HG03196 (cell line): ENCODE measurements at regions not wholly inside any gene's neighbourhood (a gene's known extent, or its start where the extent isn't known, plus 50 kb on each side); places are given as distances from the start of the nearest gene placed in this dataset.

Experiments used
- ATAC-seq: cut with Tn5 transposase; IDR thresholded peaks from one replicate; pipeline ENCODE4 v1.9.1; 2021; ENCODE audit not compliant: unreplicated experiment

DNA sequence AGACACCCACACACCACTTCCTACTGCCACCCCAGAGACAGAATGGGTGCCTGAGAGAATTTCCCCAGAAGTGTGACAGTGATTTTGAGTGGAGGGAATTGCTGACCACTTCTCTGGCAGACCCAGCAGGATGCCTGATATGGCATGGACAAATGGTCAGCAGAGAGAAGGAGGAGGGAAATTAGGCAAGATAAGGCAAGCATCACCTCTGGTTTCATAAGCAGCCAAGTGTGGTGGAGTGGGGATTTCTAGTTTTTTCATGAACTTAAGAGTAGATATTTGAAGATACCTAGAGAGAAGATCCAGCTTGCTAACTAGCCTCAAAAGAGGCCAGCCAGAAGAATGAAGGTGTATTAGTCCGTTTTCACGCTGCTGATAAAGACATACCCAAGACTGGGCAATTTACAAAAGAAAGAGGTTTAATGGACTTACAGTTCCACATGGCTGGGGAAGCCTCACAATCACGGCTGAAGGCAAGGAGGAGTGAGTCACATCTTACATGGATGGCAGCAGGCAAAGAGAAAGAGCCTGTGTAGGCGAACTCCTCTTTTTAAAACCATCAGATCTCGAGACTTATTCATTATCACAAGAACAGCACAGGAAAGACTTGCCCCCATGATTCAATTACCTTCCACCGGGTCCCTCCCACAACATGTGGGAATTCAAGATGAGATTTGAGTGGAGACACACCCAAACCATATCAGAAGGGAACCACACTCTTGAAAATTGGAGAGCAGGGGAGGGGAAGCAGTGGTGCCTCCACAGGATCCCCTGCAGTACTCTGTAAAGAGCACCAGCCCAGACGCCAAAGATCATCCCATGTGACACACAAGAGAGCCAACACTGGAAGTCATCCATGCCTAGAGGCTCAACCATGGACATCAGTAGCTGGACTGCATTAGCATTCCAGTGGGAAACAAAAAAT is 64.2 kb downstream of the RBM43 start:
- no peak for ATAC-seq

DNA sequence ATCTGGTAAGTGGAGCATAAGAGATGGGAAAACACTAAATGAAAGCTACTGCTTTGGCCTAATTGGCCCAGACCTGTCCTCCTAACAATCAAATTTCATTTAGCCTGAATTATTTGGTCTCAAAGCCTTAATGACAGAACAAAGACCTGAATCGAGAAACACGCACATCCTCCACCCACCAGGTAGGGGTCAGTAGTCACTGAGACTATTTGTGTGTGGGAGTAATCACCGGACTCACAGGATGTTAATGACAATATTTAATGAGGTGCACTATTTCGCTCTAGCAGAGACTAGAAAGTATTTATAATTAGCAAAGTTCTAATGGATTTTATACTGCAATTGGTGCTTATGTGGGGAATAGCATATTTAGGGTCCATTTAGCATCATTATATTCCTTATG is 68.1 kb downstream of the RBM43 start:
- ATAC-seq: no peak

DNA sequence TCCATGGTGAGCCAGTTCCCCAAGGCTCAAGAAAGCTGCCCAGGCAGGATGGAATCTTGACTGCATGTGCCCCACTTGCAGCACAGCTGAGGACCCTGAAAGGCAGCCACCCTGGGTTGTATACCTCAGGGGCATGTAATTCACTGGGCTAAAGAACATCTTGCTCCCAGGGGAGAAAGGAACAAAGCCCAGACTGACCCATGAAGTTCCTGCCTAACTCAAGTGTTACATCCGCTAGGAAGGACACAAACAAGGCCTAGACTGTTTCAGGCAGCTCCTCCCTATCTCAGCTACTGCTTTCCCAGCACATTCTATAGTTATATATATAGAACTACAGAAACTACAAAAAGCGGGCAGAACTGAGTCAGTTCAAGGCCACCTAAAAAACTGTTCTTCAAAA is 69.0 kb downstream of the RBM43 start:
- ATAC-seq: no peak

DNA sequence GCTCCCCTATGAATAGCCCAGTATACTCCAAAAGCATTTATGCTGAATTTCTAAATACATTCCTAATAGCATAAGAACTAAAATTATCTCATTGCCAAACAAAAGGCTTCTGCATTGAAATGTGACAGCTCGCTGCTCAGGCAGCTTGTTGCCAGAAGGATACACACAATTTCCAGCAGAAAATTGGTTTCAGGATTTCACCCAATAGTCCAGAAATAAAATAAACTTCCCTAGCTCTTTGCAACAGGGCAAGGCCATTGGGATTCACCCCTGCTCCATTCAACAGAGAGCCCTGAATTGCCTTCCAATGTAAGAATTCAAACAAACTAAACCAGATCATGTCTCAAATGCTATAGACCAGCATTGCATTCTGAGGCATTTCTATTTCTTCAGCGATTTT is 70.7 kb downstream of the RBM43 start:
- no peak for ATAC-seq

DNA sequence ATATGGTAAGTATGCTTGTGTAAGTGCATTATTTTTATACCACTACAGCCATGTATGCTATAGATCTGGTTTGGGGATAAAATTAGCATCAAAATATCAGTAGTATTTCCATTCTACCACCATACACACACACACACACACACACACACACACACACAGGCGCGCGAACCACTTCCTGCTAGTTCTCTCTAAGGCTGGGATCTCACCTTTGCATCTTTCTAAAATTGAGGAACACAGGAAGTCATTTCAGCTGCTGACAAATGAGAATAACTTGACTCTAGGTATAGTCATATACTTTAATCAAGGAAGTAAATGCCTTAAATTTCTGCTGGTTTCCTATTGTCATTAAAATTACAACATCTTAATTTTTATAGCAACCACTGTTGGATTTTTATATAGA is 72.5 kb downstream of the RBM43 start:
- no peak for ATAC-seq

DNA sequence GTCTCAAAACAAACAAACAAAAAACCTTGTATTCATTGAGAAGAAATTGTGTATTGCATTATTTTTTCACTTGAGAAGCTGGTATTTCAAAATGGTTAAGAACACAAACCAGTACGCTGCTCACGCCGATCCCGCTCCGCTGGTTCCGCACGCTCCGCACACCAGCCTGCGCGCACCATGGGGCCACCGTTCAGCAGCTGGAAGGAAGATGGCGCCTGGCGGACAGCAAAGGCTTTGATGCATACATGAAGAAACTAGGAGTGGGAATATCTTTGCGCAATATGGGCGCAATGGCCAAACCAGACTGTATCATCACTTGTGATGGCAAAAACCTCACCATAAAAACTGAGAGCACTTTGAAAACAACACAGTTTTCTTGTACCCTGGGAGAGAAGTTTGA is 75.7 kb downstream of the RBM43 start:
- ATAC-seq: no peak

DNA sequence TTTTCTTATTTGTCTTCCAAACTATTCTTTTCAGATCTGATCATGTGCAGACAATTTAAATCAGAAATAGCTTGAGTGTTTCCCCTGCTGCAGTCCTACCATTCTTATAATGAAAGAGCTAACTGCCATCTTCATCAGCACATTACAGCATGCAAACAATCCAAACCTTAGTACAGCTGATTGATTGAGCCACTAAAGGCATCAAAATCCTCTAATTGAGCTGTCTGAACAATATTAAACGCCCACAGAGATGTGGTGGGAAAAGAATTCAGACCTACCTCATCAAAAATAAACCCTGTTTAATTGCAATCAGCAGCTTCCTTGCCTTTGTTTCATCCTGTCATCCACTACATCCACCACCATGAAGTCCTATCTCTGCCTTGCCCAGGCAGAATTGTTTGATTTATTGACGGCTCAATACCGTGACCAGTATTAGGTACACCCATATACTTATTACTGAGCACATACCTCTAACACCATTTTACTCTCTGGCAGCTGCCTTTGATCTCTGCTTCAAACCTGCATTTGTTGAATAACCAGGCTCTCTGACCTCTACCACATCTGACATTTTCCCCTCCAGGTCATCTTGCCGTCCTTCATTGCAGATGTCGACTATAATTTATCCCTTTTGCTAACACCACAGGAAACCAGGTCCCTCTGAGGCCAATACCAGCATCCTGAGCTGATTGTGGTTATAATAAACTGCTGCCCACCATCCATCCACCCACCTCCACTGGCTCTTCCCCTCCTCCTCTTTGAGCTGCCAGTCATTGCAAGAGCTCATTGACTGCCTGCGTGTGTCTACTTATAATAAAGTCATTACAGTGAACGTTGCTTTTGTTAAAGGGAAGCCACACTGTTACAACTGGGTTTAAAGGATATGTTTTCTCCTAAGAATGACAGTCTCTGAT is 78.5 kb downstream of the RBM43 start:
- ATAC-seq: no peak

DNA sequence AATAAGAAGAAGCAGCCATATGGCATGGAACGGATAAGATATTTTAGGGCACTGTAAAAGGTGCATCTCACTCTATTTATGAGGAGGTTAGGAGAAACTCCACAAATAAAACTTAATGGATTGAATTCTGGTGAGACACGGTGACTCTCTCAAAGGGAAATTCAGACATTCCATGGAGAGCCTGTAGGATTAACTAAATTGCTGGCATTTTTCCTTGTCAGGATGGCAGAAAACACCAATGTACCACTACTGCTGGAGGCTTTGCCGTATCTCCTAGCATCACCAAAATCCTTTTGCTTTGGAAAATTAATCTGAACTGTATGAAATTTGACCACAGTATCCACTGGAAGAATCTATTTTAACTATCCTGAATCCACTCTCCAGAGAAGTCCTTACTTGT is 79.3 kb downstream of the RBM43 start:
- ATAC-seq: no peak

DNA sequence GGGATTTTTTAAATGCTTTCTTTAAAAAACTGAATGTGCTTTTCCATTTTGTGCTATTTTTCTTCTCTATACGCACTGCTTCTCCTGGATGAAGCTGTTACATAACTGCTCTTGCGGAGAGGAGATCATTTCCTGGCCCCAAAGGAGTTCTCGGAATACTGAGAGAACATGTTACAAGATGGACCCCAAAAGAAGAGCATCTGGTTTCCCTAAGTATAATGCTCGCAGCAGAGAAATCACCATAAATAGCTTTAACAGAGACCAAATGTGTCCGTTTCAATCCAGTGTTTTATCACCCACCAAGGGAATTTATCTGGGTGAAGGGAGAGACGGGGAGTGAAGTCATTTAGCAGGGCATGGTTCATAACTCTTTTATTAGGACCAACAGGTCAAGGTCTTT is 80.1 kb downstream of the RBM43 start:
- no peak for ATAC-seq

DNA sequence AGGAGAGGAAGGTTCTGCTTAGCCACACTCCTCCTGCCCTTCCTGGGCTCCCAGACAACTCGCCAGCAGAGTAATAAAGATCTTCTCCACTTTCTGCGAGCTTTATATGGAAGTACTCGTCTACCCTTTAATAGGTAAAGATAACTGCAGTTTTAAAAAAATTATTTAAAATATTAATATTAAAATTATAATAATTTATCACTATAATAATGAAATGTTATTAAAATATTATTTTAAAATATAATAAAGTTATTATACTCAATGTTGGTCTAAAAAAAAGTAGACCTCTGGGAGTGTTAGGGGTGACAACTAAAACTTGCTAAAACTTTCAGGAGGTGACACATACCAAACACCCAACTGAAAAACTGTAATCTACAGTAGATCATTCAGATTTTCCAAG is 81.5 kb downstream of the RBM43 start:
- no peak for ATAC-seq

DNA sequence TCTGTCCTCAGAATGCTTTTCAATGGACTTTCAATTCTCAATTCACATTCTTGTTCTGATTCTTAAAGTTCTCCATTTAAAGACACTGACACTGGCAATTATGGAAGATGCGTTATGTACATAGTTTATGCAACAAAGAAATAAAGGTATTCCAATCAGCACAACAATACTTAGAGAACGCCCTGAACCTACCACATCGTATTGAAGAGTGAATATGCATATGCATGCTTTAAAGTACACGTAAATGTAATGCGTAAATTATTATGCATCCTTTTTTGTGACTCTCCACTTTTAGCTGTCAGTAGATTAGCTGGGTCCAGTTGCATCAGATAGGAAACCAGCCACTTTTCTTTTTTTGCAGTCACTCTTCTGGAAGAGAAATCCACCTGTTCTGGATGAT is 83.5 kb downstream of the RBM43 start:
- ATAC-seq: no peak

DNA sequence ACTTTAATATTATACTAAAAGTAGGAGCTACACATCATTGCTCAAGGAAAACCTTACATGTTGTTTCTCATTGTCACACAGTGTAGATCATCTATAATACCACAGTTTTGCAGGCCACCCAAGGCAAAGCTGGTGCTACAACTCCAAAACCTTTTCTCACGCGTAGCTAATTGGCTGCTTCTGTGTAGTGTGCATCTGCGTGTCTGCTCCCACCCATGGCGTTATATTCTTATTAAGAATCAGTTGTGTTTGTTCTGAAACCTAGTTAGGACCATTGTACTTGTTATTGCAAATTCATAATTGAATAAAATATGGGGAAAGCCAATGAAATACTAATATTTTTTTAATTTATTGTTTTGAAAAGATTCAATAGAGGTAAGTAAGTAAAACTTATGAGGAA is 83.9 kb downstream of the RBM43 start:
- ATAC-seq: no peak

DNA sequence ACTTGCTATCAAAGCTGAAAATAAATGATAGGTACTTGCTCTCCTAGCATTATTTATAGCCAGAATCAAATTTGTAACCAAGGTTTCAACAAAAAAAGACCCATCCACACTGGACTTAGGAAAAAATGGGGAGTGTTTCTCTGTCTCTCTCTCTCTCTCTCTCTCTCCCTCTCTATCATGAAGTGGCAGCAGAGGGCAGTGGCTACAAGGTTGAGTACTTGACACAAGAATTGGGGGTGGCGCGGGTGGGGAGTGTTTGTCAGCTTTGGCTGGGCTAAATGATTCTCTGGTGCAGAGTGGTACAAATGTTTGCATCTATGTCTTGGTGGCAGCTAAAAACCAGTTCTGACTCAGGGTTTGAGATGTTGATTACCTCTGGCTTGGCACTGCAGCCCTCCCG is 85.0 kb downstream of the RBM43 start:
- ATAC-seq: no peak

DNA sequence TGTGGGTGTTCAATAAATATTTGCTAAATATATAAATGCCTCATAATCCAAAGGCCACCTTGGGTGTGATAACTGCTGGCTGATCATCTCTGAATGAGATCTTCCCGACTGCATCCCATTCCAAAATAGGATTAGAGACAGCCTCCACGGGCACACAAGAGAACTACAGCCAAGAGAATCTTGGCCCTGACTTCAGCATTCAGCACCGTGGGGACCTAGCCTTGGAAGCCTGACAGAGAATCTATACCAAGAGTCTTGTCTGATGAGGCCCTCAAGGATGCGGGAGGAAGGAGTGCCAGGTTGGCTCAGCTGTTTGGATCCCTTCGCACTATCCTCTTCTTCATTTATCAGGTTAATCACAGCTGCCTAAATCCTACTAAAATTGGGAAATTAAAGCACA is 85.8 kb downstream of the RBM43 start:
- no peak for ATAC-seq

DNA sequence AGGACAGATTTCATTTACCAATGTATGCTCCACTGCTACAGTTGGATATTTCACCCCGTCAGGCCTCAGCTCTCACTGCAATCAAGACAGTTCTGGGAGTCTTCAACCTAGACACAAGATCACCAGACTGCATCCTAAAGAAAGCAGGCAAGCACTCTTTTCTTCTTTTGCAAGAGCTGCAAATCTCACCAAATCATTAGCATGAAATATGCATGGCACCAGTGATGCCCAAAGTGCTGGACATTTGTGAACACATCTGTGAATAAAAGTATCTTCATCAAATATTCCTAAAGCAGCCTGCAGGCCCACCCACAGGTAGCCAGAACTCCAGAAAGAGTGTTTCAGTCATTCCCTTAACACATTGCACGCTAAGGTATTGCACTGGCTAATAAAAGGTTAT is 87.5 kb downstream of the RBM43 start:
- ATAC-seq: no peak

DNA sequence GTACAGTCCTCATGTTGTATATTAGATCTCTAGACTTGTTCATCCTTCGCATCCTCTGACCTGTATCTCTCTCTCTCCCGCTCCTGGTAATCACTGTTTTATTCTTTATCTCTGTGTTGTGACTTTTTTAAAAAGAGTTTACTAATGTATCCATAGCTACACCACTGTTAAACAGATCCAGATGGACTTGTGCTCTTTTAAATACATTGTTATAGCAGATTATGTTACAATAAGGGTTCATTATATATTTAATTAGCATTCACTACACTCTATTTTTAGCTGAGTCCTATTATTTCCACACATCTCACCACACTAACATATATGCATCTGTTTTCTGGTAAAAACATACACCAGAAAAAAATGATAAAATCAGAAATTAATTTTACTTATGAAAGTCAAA is 90.5 kb downstream of the RBM43 start:
- no peak for ATAC-seq

DNA sequence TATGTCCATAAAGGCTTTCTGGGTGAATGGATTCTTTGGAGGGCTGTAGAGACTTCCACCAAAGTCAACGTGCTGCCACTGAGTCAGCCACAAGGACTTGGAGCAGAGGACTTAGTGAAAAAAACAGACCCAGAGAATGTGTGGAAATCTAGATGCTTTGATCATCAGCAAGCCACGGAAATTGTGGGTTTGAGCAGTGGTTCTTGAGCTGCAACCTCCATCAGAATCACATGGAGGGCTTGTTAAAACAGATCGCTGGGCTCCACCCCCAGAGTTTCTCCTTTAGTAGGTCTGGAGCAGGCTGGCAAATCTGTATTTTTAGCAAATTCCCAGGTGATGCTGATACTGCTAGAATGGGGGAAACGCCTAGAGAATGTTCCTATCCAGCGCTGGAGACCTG is 95.3 kb downstream of the RBM43 start:
- no peak for ATAC-seq

DNA sequence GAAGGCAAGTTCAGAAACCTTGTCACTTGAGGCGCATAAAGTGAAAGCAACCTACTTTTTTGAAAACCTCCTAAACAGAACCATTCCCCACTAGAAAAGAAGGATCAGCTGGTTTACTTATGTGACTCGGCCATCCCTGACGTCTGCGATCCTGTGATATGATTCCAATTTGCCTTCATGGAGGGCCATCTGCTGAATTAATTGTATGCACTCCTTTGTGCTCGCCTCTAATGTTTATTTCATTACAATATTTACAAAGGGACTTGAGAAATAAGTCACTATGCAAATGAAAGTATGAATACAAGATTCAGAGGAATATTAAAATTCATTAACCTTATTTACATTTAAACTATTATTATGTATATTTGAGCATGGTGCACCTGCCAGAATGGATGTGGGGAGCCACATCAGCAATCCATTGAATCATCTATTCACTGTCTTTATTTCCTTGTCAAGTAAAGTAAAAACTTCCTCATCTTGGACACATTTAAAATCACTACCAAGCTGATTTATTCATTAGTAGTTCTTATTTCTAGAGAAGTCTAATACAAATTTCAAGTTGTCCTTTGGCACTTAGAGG is 96.5 kb downstream of the RBM43 start:
- ATAC-seq: no peak

DNA sequence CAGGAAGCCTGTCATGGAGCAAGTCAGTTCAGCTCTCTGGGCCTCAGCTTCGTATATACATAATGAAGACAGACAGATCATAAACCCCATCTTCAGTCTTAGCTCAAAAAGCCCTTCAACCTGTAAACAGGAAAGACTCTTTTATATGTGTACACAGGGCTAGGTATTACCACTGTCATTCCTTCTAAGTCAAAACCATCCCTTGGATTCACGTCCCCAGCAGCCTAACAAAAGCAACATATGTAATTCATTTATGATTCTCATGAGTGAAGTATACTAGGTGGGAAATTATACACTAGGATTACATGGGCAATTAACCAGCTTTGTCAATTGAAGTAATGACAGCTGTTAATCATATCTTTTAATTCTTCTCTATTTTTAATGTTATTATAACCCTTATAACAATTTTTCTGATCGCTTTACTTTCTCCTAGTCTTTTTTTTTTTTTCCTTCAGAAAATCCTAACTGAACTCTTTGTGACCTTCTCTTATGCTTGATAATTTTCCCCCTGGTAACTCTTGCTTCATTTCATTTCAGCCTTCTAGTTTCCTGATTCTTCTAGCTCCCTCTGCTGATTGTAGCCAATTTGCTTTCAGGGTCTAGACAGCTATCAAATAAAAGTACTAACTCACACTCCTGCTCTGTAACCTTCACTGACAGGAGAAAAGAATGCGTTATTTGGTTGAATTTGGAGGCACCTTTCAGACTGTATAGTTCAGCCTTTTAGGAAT is 99.7 kb downstream of the RBM43 start:
- ATAC-seq: no peak

DNA sequence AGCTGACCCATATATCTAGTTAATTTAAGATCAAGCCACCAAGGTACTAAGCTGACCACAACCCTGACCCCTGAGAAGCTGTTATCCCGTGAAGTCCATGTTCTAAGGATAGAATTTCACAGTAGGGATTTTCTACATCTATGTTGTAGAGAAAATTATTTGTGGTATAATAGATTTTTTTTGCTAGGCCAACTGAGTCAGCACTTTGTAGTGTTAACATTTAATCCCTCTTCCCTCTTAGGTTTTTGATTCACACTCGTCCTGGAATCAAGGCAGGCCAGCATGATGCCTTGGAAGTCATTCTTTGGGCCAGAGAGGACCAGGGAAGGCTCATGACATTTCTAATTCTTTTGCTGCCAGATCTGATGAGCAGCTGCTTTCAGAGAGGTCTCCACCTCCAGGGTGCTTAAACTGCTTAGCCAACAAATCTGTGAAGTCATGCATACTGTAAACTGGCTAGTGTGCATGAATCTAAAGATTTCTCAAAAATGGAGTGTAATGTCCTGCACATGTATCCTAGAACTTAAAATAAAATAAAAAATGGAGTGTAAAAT is 102.5 kb downstream of the RBM43 start:
- ATAC-seq: no peak
